SK-N-SH (cell line): ENCODE measurements at regions not wholly inside any gene's neighbourhood (a gene's known extent, or its start where the extent isn't known, plus 50 kb on each side); places are given as distances from the start of the nearest gene placed in this dataset.
"Not testable (repeated sequence)": the region's sequence is repeated elsewhere in the genome, so short reads cannot be mapped to it uniquely, and the experiment has no call there.

Experiments used
- CTCF ChIA-PET: fragments of 300-600, 350-600 bp; formaldehyde crosslinking; extraction: SDS; loops from one replicate; lab custom pipeline; 2021; lab: Yijun Ruan, JAX
- POLR2A ChIA-PET: fragments of 350-600 bp; sonication (Branson Sonifier 250); formaldehyde crosslinking; extraction: SDS; loops from one replicate; lab custom pipeline; 2020; ENCODE audit warnings: antibody characterized with exemption, inconsistent platforms; lab: Yijun Ruan, JAX
- DNase-seq: peaks from one replicate; pipeline ENCODE4 v3.0.0; 2012
- H2AFZ ChIP-seq: fragments of 200-600 bp; sonication (generic); 2 replicates; pipeline ENCODE4 v1.8.1; 2016; ENCODE audit warnings: antibody characterized with exemption, mild to moderate bottlenecking, low read depth
- H3F3A ChIP-seq: fragments of 200-600 bp; sonication (generic); replicated peaks from 2 replicates; pipeline ENCODE3; 2016; ENCODE audit warnings: antibody characterized with exemption, mild to moderate bottlenecking; ENCODE audit not compliant: insufficient read depth
- H3K27ac ChIP-seq, 2 experiments: fragments of 200-500 bp in 1 of 2; fragments of 200-600 bp in 1 of 2; sonication (Bioruptor generic) in 1 of 2; sonication (generic), shearing (Covaris generic) in 1 of 2; 2 replicates each; pipeline versions ENCODE4 v1.5.1 to v1.6.1; 2014 to 2016; ENCODE audit warnings: low read depth in 2 of 2, inconsistent platforms in 1 of 2, low read length in 1 of 2, mild to moderate bottlenecking in 1 of 2, mixed read lengths in 1 of 2
- H3K27me3 ChIP-seq: fragments of 200-600 bp; sonication (generic), shearing (Covaris generic); 2 replicates; pipeline ENCODE4 v1.6.1; 2016; ENCODE audit warnings: mixed run types; ENCODE audit not compliant: insufficient read depth
- H3K36me3 ChIP-seq, 2 experiments: fragments of 200-500 bp in 1 of 2; fragments of 200-600 bp in 1 of 2; sonication (Bioruptor generic) in 1 of 2; sonication (generic) in 1 of 2; replicated peaks in 1 of 2; 2 replicates each; pipeline versions ENCODE3 to v1.5.1; 2014 to 2016; ENCODE audit warnings: low read length in 1 of 2, mild to moderate bottlenecking in 1 of 2; ENCODE audit not compliant: insufficient read depth in 2 of 2, control insufficient read depth in 1 of 2
- H3K4me1 ChIP-seq, 2 experiments: fragments of 200-500 bp in 1 of 2; fragments of 200-600 bp in 1 of 2; sonication (Bioruptor generic) in 1 of 2; sonication (generic), shearing (Covaris generic) in 1 of 2; 2 replicates each; pipeline versions ENCODE4 v1.5.1 to v1.6.1; 2014 to 2016; ENCODE audit warnings: low read depth in 1 of 2, low read length in 1 of 2, mixed run types in 1 of 2; ENCODE audit not compliant: insufficient read depth in 2 of 2, control insufficient read depth in 1 of 2
- H3K4me2 ChIP-seq: fragments of 200-600 bp; sonication (generic), shearing (Covaris generic); 2 replicates; pipeline ENCODE4 v1.6.1; 2017; ENCODE audit warnings: mixed run types
- H3K4me3 ChIP-seq, 2 experiments: fragments of 200-500 bp in 1 of 2; fragments of 200-600 bp in 1 of 2; sonication (Bioruptor generic) in 1 of 2; sonication (generic), shearing (Covaris generic) in 1 of 2; 2 replicates each; pipeline versions ENCODE4 v1.5.1 to v1.8.1; 2014 to 2016; ENCODE audit warnings: low read depth in 2 of 2, inconsistent platforms in 1 of 2, low read length in 1 of 2, mild to moderate bottlenecking in 1 of 2, mixed read lengths in 1 of 2, moderate library complexity in 1 of 2
- H3K79me2 ChIP-seq: fragments of 200-600 bp; sonication (generic); 2 replicates; pipeline ENCODE4 v1.8.1; 2017; ENCODE audit warnings: mild to moderate bottlenecking; ENCODE audit not compliant: insufficient read depth
- H3K9ac ChIP-seq: fragments of 200-600 bp; sonication (generic); 2 replicates; pipeline ENCODE4 v1.6.1; 2017; ENCODE audit warnings: mixed run types
- H3K9me2 ChIP-seq: fragments of 200-600 bp; sonication (generic); 2 replicates; pipeline ENCODE4 v1.6.1; 2017; ENCODE audit warnings: mixed run types
- H3K9me3 ChIP-seq: fragments of 200-600 bp; sonication (generic); 2 replicates; pipeline ENCODE4 v1.6.1; 2017; ENCODE audit warnings: mixed run types, mild to moderate bottlenecking, moderate library complexity
- H4K20me1 ChIP-seq: fragments of 200-600 bp; sonication (generic); 2 replicates; pipeline ENCODE4 v1.6.1; 2017; ENCODE audit warnings: mild to moderate bottlenecking, mixed run types; ENCODE audit not compliant: insufficient read depth
- CHD2 ChIP-seq: fragments of 150-350 bp; IDR thresholded peaks from 2 replicates; pipeline ENCODE4 v1.6.1; 2018; ENCODE audit warnings: low read length; ENCODE audit not compliant: partially characterized antibody
- CTCF ChIP-seq: fragments of 200-600 bp; sonication (generic); IDR thresholded peaks from 2 replicates; pipeline ENCODE4 v1.6.1; 2017; ENCODE audit warnings: antibody characterized with exemption, mild to moderate bottlenecking, moderate library complexity
- FOSL2 ChIP-seq: IDR thresholded peaks from 2 replicates; pipeline ENCODE4 v1.4.0; 2012; ENCODE audit warnings: low read depth, mild to moderate bottlenecking, moderate library complexity, borderline replicate concordance
- FOXJ3 ChIP-seq: sonication (generic); formaldehyde crosslinking; IDR thresholded peaks from 2 replicates; pipeline ENCODE4 v1.5.1; 2020; ENCODE audit warnings: mild to moderate bottlenecking, missing genetic modification reagents
- IRF3 ChIP-seq: fragments of 150-350 bp; IDR thresholded peaks from 2 replicates; pipeline ENCODE4 v1.6.1; 2016; ENCODE audit warnings: mild to moderate bottlenecking, low read depth, low read length
- MAX ChIP-seq: IDR thresholded peaks from 2 replicates; pipeline ENCODE4 v1.4.0; 2012; ENCODE audit warnings: low read depth
- MEF2A ChIP-seq: IDR thresholded peaks from 2 replicates; pipeline ENCODE4 v1.4.0; 2012; ENCODE audit warnings: low read depth, borderline replicate concordance
- RAD21 ChIP-seq: IDR thresholded peaks from 2 replicates; pipeline ENCODE4 v1.6.1; 2012; ENCODE audit warnings: mild to moderate bottlenecking, low read length
- RCOR1 ChIP-seq: fragments of 150-350 bp; IDR thresholded peaks from 2 replicates; pipeline ENCODE4 v1.6.1; 2017; ENCODE audit warnings: antibody characterized with exemption, low read length
- SMC3 ChIP-seq: IDR thresholded peaks from 2 replicates; pipeline ENCODE4 v1.6.1; 2012; ENCODE audit warnings: low read depth, low read length, improper control_type of control experiment
- USF1 ChIP-seq: IDR thresholded peaks from 2 replicates; pipeline ENCODE4 v1.4.0; 2012; ENCODE audit warnings: low read depth, borderline replicate concordance
- ZBTB33 ChIP-seq: IDR thresholded peaks from 2 replicates; pipeline ENCODE4 v1.4.0; 2012; ENCODE audit warnings: low read depth, borderline replicate concordance
- WGBS: methylation state at CpG from one replicate; pipeline ENCODE4 v1.1.6; 2017; ENCODE audit warnings: low lambda C conversion rate; 5-methylcytosine and 5-hydroxymethylcytosine counted together

GRCh38 chr2:196298106-196298723 lies 126.8 kb upstream of the STK17B start:
- H3K27ac ChIP-seq, H4K20me1 ChIP-seq, H3K27me3 ChIP-seq, H3K4me2 ChIP-seq, H3K9ac ChIP-seq, H3K4me3 ChIP-seq, H3K79me2 ChIP-seq, POLR2A ChIA-PET, H3K36me3 ChIP-seq, H3K9me3 ChIP-seq, H3K9me2 ChIP-seq, H2AFZ ChIP-seq: not testable (repeated sequence)
- peak; percentile 27 for DNase-seq
- CTCF ChIA-PET = interaction anchor here (0.6 to 3.1 kb wide), 36 partner anchors 9 to 1750 kb away, joined by 3 to 31 read pairs (median 3); partner anchors contain the start of gene CCDC150
- WGBS = 55% methylated on average over 8 of the region's 8 CpGs
- Histone ChIP-seq H3K4me1 (peaks cover 6 to 14% of the 10 kb centered on the region in 2 experiments), H3F3A (peaks cover 17% of the 10 kb centered on the region)
- TF ChIP-seq SMC3 (peak; percentile 46), RAD21 (peak; percentile 76), CTCF (peak; percentile 80)

- TF ChIP-seq ZBTB33 (no peak), RCOR1 (no peak)
- Histone ChIP-seq H3K4me2 (no peak overlapping the region), H3K9ac (no peak overlapping the region), H3K9me3 (no peaks in the 10 kb centered on the region), H3K27ac (no peak overlapping the region), H3K79me2 (no peaks in the 10 kb centered on the region), H4K20me1 (no peaks in the 10 kb centered on the region), H3F3A (peaks cover 7% of the 10 kb centered on the region), H3K9me2 (no peaks in the 10 kb centered on the region), H3K4me3 (no peak overlapping the region), H3K36me3 (no peaks in the 10 kb centered on the region), H3K4me1 (peaks cover 0 to 11% of the 10 kb centered on the region in 2 experiments; a peak in 2 of 4 replicates), H2AFZ (no peak overlapping the region), H3K27me3 (no peaks in the 10 kb centered on the region)
- ChIA-PET POLR2A (no interaction called here), CTCF (interaction anchor here (0.8 to 1.3 kb wide), 3 partner anchors 10 to 30 kb away, joined by 3 to 5 read pairs (median 3); no protein-coding TSS in a partner anchor)
- WGBS = 98% methylated on average over 14 of the region's 14 CpGs
- no peak for DNase-seq
Measured at GRCh38 chr2:196307775-196308305, 136.5 kb upstream of the STK17B start.

GRCh38 chr2:196309691-196310090 lies 138.3 kb upstream of the STK17B start:
- H2AFZ ChIP-seq = no peak overlapping the region
- peaks cover 7% of the 10 kb centered on the region for H3F3A ChIP-seq
- POLR2A ChIA-PET = no interaction called here
- no peaks in the 10 kb centered on the region for H3K27me3 ChIP-seq
- H3K4me1 ChIP-seq = peaks cover 1 to 16% of the 10 kb centered on the region in 2 experiments; a peak in 3 of 4 replicates
- H3K36me3 ChIP-seq = no peaks in the 10 kb centered on the region
- H4K20me1 ChIP-seq = no peaks in the 10 kb centered on the region
- 0 out of 2 replicates have a peak overlapping the region, but pooled peaks have one; percentile 0 for H3K4me2 ChIP-seq
- no peaks in the 10 kb centered on the region for H3K9me2 ChIP-seq
- H3K9ac ChIP-seq = no peak overlapping the region
- H3K4me3 ChIP-seq = no peak overlapping the region
- H3K79me2 ChIP-seq = no peaks in the 10 kb centered on the region
- CTCF ChIA-PET = interaction anchor here (0.7 kb wide), 1 partner anchor 27 kb away, joined by 3 read pairs; no protein-coding TSS in a partner anchor
- H3K27ac ChIP-seq = peak overlapping the region; percentile 34 to 39; a peak in 2 of 4 replicates
- H3K9me3 ChIP-seq = no peaks in the 10 kb centered on the region
- no peak for DNase-seq
- TF ChIP-seq CHD2 (no peak), MEF2A (no peak), MAX (no peak), FOXJ3 (no peak), FOSL2 (no peak), IRF3 (no peak), USF1 (no peak), RAD21 (no peak)
